ENCODE measurements at regions not wholly inside any gene's neighbourhood (a gene's known extent, or its start where the extent isn't known, plus 50 kb on each side); places are given as distances from the start of the nearest gene placed in this dataset.

- ChIA-PET POLR2A (ENCODE audit: unreplicated experiment) (no interaction called here), CTCF (no interaction called here)
- no peaks in the 10 kb centered on the region for H3K9me3 ChIP-seq (ENCODE audit: insufficient read depth, low read depth)
Measured at GRCh38 chr6:164720-165119, 127.6 kb upstream of the DUSP22 start.

GRCh38 chr6:165263-165662 is 127.0 kb upstream of the DUSP22 start:
- Histone ChIP-seq H3K27ac (no peak overlapping the region), H3K36me3 (ENCODE audit: low read depth) (no peaks in the 10 kb centered on the region), H3F3A (ENCODE audit: insufficient read depth, low read depth) (no peaks in the 10 kb centered on the region), H2AFZ (no peak overlapping the region), H3K4me1 (replicated peaks; ENCODE audit: insufficient read depth) (no peaks in the 10 kb centered on the region), H3K27me3 (ENCODE audit: insufficient read depth, low read depth) (peaks cover 12% of the 10 kb centered on the region; the same call in 1 of the 2 replicates), H3K9me3 (ENCODE audit: insufficient read depth, low read depth) (no peaks in the 10 kb centered on the region), H3K4me2 (no peak overlapping the region), H3K79me2 (ENCODE audit: low read depth) (no peaks in the 10 kb centered on the region), H3K4me3 (no peak overlapping the region), H3K9me2 (ENCODE audit: insufficient read depth) (no peaks in the 10 kb centered on the region), H4K20me1 (ENCODE audit: insufficient read depth) (no peaks in the 10 kb centered on the region)
- TF ChIP-seq EZH2 (IDR thresholded peaks at IDR 0.05; ENCODE audit: low read depth) (no peak), CTCF (conservative IDR thresholded peaks at IDR 0.05) (no peak)
- CTCF ChIA-PET: no interaction called here
- DNase-seq: no peak
- POLR2A ChIA-PET (ENCODE audit: unreplicated experiment): no interaction called here
- no TSS peak for BruUV-seq (replicated peaks)
- intact Hi-C loops (cut with micrococcal nuclease; ENCODE audit: unreplicated experiment): no loop called here

More at GRCh38 chr6:164720-165119, 127.6 kb upstream of the DUSP22 start:
- no peaks in the 10 kb centered on the region for H3K36me3 ChIP-seq (ENCODE audit: low read depth)
- no peaks in the 10 kb centered on the region for H3F3A ChIP-seq (ENCODE audit: insufficient read depth, low read depth)
- no peak overlapping the region for H2AFZ ChIP-seq
- no peak for DNase-seq
- H3K4me3 ChIP-seq: no peak overlapping the region
- H4K20me1 ChIP-seq (ENCODE audit: insufficient read depth): no peaks in the 10 kb centered on the region
- TF ChIP-seq CTCF (conservative IDR thresholded peaks at IDR 0.05): no peak
- no peak for TF ChIP-seq EZH2 (IDR thresholded peaks at IDR 0.05; ENCODE audit: low read depth)
- no peak overlapping the region for H3K4me2 ChIP-seq
- no peaks in the 10 kb centered on the region for H3K79me2 ChIP-seq (ENCODE audit: low read depth)
- intact Hi-C loops (cut with micrococcal nuclease; ENCODE audit: unreplicated experiment): no loop called here
- no peak overlapping the region for H3K27ac ChIP-seq
- peaks cover 12% of the 10 kb centered on the region; the same call in 1 of the 2 replicates for H3K27me3 ChIP-seq (ENCODE audit: insufficient read depth, low read depth)
- BruUV-seq (replicated peaks): no TSS peak
- no peaks in the 10 kb centered on the region for H3K9me2 ChIP-seq (ENCODE audit: insufficient read depth)
- H3K4me1 ChIP-seq (replicated peaks; ENCODE audit: insufficient read depth): no peaks in the 10 kb centered on the region

- H4K20me1 ChIP-seq (ENCODE audit: insufficient read depth): no peaks in the 10 kb centered on the region
- no peaks in the 10 kb centered on the region for H3K4me1 ChIP-seq (replicated peaks; ENCODE audit: insufficient read depth)
- no peaks in the 10 kb centered on the region for H3K36me3 ChIP-seq (ENCODE audit: low read depth)
- H2AFZ ChIP-seq: no peak overlapping the region
- intact Hi-C loops (cut with micrococcal nuclease; ENCODE audit: unreplicated experiment): no loop called here
- CTCF ChIA-PET: no interaction called here
- no peak for TF ChIP-seq CTCF (conservative IDR thresholded peaks at IDR 0.05)
- no peak for TF ChIP-seq EZH2 (IDR thresholded peaks at IDR 0.05; ENCODE audit: low read depth)
- H3K79me2 ChIP-seq (ENCODE audit: low read depth): no peaks in the 10 kb centered on the region
- POLR2A ChIA-PET (ENCODE audit: unreplicated experiment): no interaction called here
- 0 out of 2 replicates have a peak, but pooled peaks cover 6% of the 10 kb centered on the region for H3K27me3 ChIP-seq (ENCODE audit: insufficient read depth, low read depth)
- H3K9me3 ChIP-seq (ENCODE audit: insufficient read depth, low read depth): no peaks in the 10 kb centered on the region
- no TSS peak for BruUV-seq (replicated peaks)
- H3K4me2 ChIP-seq: no peak overlapping the region
- no peak overlapping the region for H3K27ac ChIP-seq
- H3F3A ChIP-seq (ENCODE audit: insufficient read depth, low read depth): no peaks in the 10 kb centered on the region
- no peaks in the 10 kb centered on the region for H3K9me2 ChIP-seq (ENCODE audit: insufficient read depth)
- no peak overlapping the region for H3K4me3 ChIP-seq
- DNase-seq: no peak
Measured at GRCh38 chr6:165906-166305, 126.4 kb upstream of the DUSP22 start.

Data from PC-9 (cell line).